AG10803 (cell line): ENCODE measurements at regions not wholly inside any gene's neighbourhood (a gene's known extent, or its start where the extent isn't known, plus 50 kb on each side); places are given as distances from the start of the nearest gene placed in this dataset.

Source experiments
- DNase-seq: peaks from one replicate; pipeline ENCODE4 v3.0.0; 2010; ENCODE audit warnings: low read depth
- H3K4me3 ChIP-seq: 2 replicates; pipeline ENCODE4 v1.5.1; 2011; ENCODE audit warnings: mild to moderate bottlenecking, low read length, control low read depth
- CTCF ChIP-seq: conservative IDR thresholded peaks from 2 replicates; pipeline ENCODE4 v1.5.1; 2011; ENCODE audit warnings: mild to moderate bottlenecking, low read length, control low read depth, inconsistent platforms

GRCh38 chr10:43862756-43863155 is 214.1 kb upstream of the ZNF32 start:
- no peak for TF ChIP-seq CTCF
- no peak for DNase-seq
- no peak overlapping the region for H3K4me3 ChIP-seq

- no peak for TF ChIP-seq CTCF
- DNase-seq, result peak; percentile 99
- no peak overlapping the region for H3K4me3 ChIP-seq
These were observed 213.5 kb upstream of the ZNF32 start for GRCh38 chr10:43861966-43862751.

- no peak overlapping the region for H3K4me3 ChIP-seq
- TF ChIP-seq CTCF, result no peak
- DNase-seq, result no peak
These were observed 210.4 kb upstream of the ZNF32 start for GRCh38 chr10:43859016-43859525.

- TF ChIP-seq CTCF, result no peak
- DNase-seq, result no peak
- H3K4me3 ChIP-seq, result no peak overlapping the region
These were observed 209.2 kb upstream of the ZNF32 start for GRCh38 chr10:43857931-43858315.

- no peak for TF ChIP-seq CTCF
- no peak overlapping the region for H3K4me3 ChIP-seq
- peak; percentile 93 for DNase-seq
These were observed 208.7 kb upstream of the ZNF32 start for GRCh38 chr10:43857206-43857930.

- no peak overlapping the region for H3K4me3 ChIP-seq
- no peak for TF ChIP-seq CTCF
- no peak for DNase-seq
These were observed 207.6 kb upstream of the ZNF32 start for GRCh38 chr10:43856299-43856698.
